ENCODE measurements at regions not wholly inside any gene's neighbourhood (a gene's known extent, or its start where the extent isn't known, plus 50 kb on each side); places are given as distances from the start of the nearest gene placed in this dataset.

DNA sequence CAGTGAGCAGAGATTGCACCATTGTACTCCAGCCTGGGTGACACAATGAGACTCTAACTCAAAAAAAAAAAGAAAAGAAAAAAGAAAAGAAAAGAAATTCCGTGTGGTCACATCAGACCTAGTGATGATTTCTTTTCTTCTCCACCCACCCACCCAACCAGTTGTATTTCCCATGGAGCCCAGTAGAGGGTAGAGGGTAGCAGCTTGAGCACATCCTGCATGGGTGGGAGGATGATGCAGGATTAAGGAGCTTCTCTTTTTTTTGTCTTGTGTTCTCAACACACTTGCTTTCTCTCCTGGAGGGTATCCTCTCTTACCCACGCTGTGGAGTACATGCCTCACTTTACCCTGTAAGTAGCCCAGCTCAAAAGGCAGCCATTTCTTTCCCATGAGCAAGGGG lies 118.6 kb upstream of the CARD11 start:
- TF ChIP-seq CTCF (IDR thresholded peaks at IDR 0.05) (no peak), POLR2A (IDR thresholded peaks at IDR 0.05) (no peak), POLR2AphosphoS5 (IDR thresholded peaks at IDR 0.05) (no peak)
